ENCODE measurements at regions not wholly inside any gene's neighbourhood (a gene's known extent, or its start where the extent isn't known, plus 50 kb on each side); places are given as distances from the start of the nearest gene placed in this dataset.

GRCh38 chr12:24226745-24227350 lies 277.4 kb upstream of the SOX5 start:
- no peaks in the 10 kb centered on the region for H3K9me3 ChIP-seq (ENCODE audit: low read depth)
- TF ChIP-seq EZH2 (IDR thresholded peaks at IDR 0.05) = no peak
- no peak for TF ChIP-seq EZH2phosphoT487 (IDR thresholded peaks at IDR 0.05)
- TF ChIP-seq CTCF (IDR thresholded peaks at IDR 0.05) = no peak
- no peaks in the 10 kb centered on the region for H3K27me3 ChIP-seq
- H3F3A ChIP-seq (ENCODE audit: low read depth) = peaks cover 38% of the 10 kb centered on the region
- no peak overlapping the region for H3K4me3 ChIP-seq
- no peak overlapping the region for H3K4me3 Mint-ChIP-seq
- peaks cover 7% of the 10 kb centered on the region for H3K36me3 Mint-ChIP-seq
- no peak overlapping the region for H2AFZ ChIP-seq (replicated peaks)
- H3K79me2 ChIP-seq (ENCODE audit: low read depth) = no peaks in the 10 kb centered on the region
- H3K4me2 ChIP-seq = no peak overlapping the region
- peaks cover 2% of the 10 kb centered on the region for H3K27me3 Mint-ChIP-seq (ENCODE audit: insufficient read depth, low read depth)
- H4K20me1 ChIP-seq (ENCODE audit: low read depth) = no peaks in the 10 kb centered on the region
- no peaks in the 10 kb centered on the region for H3K36me3 ChIP-seq
- no peak for DNase-seq (ENCODE audit: low spot score)
- H3K4me1 Mint-ChIP-seq = peaks cover 73% of the 10 kb centered on the region
- H3K9me3 Mint-ChIP-seq = no peaks in the 10 kb centered on the region
- H3K4me1 ChIP-seq = peaks cover 60% of the 10 kb centered on the region
- no peak overlapping the region for H3K9ac ChIP-seq
- no peak overlapping the region for H3K27ac ChIP-seq
- no peak overlapping the region for H3K27ac Mint-ChIP-seq

GRCh38 chr12:24224401-24224800 lies 274.9 kb upstream of the SOX5 start:
- H3K4me3 Mint-ChIP-seq = no peak overlapping the region
- H3K4me1 ChIP-seq = peaks cover 36% of the 10 kb centered on the region
- H3K79me2 ChIP-seq (ENCODE audit: low read depth) = no peaks in the 10 kb centered on the region
- no peaks in the 10 kb centered on the region for H3K9me3 Mint-ChIP-seq
- no peaks in the 10 kb centered on the region for H3K27me3 ChIP-seq
- H3K36me3 Mint-ChIP-seq = peaks cover 7% of the 10 kb centered on the region
- no peak overlapping the region for H3K4me3 ChIP-seq
- no peak for DNase-seq (ENCODE audit: low spot score)
- H3F3A ChIP-seq (ENCODE audit: low read depth) = peaks cover 23% of the 10 kb centered on the region
- H3K27ac Mint-ChIP-seq = peak overlapping the region; percentile 36
- H2AFZ ChIP-seq (replicated peaks) = no peak overlapping the region
- peaks cover 53% of the 10 kb centered on the region for H3K4me1 Mint-ChIP-seq
- no peaks in the 10 kb centered on the region for H4K20me1 ChIP-seq (ENCODE audit: low read depth)
- H3K9me3 ChIP-seq (ENCODE audit: low read depth) = no peaks in the 10 kb centered on the region
- peak overlapping the region; percentile 6 for H3K4me2 ChIP-seq
- no peak for TF ChIP-seq EZH2phosphoT487 (IDR thresholded peaks at IDR 0.05)
- TF ChIP-seq EZH2 (IDR thresholded peaks at IDR 0.05) = no peak
- no peak for TF ChIP-seq CTCF (IDR thresholded peaks at IDR 0.05)
- peaks cover 2% of the 10 kb centered on the region for H3K27me3 Mint-ChIP-seq (ENCODE audit: insufficient read depth, low read depth)
- peak overlapping the region; percentile 9 for H3K27ac ChIP-seq
- H3K36me3 ChIP-seq = no peaks in the 10 kb centered on the region
- H3K9ac ChIP-seq = no peak overlapping the region

GRCh38 chr12:24223926-24224325 lies 274.5 kb upstream of the SOX5 start:
- peak overlapping the region; percentile 6 for H3K4me2 ChIP-seq

More at GRCh38 chr12:24223926-24224325, 274.5 kb upstream of the SOX5 start:
- H3K27me3 ChIP-seq = no peaks in the 10 kb centered on the region
- peaks cover 7% of the 10 kb centered on the region for H3K36me3 Mint-ChIP-seq
- H3K27ac ChIP-seq = peak overlapping the region; percentile 9
- no peak overlapping the region for H3K9ac ChIP-seq
- no peaks in the 10 kb centered on the region for H4K20me1 ChIP-seq (ENCODE audit: low read depth)
- H3K79me2 ChIP-seq (ENCODE audit: low read depth) = no peaks in the 10 kb centered on the region
- no peak overlapping the region for H3K4me3 ChIP-seq
- no peaks in the 10 kb centered on the region for H3K9me3 Mint-ChIP-seq
- H3K27ac Mint-ChIP-seq = peak overlapping the region; percentile 3
- H3K36me3 ChIP-seq = no peaks in the 10 kb centered on the region
- peak; percentile 60 for DNase-seq (ENCODE audit: low spot score)
- H2AFZ ChIP-seq (replicated peaks) = no peak overlapping the region
- H3F3A ChIP-seq (ENCODE audit: low read depth) = peaks cover 19% of the 10 kb centered on the region
- H3K27me3 Mint-ChIP-seq (ENCODE audit: insufficient read depth, low read depth) = peaks cover 2% of the 10 kb centered on the region
- H3K4me3 Mint-ChIP-seq = peak overlapping the region; percentile 34
- no peak for TF ChIP-seq EZH2phosphoT487 (IDR thresholded peaks at IDR 0.05)
- no peak for TF ChIP-seq EZH2 (IDR thresholded peaks at IDR 0.05)
- no peak for TF ChIP-seq CTCF (IDR thresholded peaks at IDR 0.05)
- peaks cover 31% of the 10 kb centered on the region for H3K4me1 ChIP-seq
- peaks cover 48% of the 10 kb centered on the region for H3K4me1 Mint-ChIP-seq
- no peaks in the 10 kb centered on the region for H3K9me3 ChIP-seq (ENCODE audit: low read depth)

All from neural progenitor cell (in vitro differentiated cells).